Breast epithelium (tissue), 3 donors: ENCODE measurements at regions not wholly inside any gene's neighbourhood (a gene's known extent, or its start where the extent isn't known, plus 50 kb on each side); places are given as distances from the start of the nearest gene placed in this dataset.

Experiments
- POLR2A ChIP-seq: fragments of 450-650 bp; IDR thresholded peaks from one replicate; pipeline ENCODE4 v1.6.1; 2016; ENCODE audit warnings: antibody characterized with exemption, mild to moderate bottlenecking, moderate library complexity
- POLR2AphosphoS5 ChIP-seq, 3 donors: sonication (generic); formaldehyde crosslinking; IDR thresholded peaks; one replicate each; pipeline ENCODE4 v1.6.1; 2017; ENCODE audit warnings: antibody characterized with exemption in 3 of 3
- TF ChIP-seq, protein P1 (sequence below), 3 donors: fragments of 450-650 bp; IDR thresholded peaks; one replicate each; pipeline ENCODE4 v1.5.1; 2016 to 2017; ENCODE audit warnings: antibody characterized with exemption in 3 of 3, mild to moderate bottlenecking in 3 of 3, moderate library complexity in 3 of 3

DNA sequence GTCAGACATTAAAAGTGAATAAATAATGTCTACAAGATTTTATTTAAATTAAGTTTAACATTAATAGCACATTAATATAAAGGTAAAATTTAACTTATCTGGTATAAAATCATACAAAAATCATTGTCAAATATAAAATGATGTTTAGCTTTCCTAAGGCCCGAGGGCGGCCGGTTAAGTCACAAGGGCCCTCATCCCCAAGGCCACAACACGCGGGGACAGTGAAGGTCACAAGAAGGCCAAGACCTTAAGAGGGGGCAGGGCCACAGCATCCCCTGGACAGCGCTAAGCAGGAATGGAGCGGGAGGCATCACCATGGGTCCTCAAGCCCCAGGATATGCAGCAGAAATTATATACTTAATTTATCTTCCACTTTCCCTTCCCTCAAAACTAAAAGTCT lies 62.7 kb upstream of the ZNF85 start:
- TF ChIP-seq POLR2A (no peak), POLR2AphosphoS5 (IDR thresholded peaks at IDR 0.05) (no peak)
- TF ChIP-seq, protein P1, sequence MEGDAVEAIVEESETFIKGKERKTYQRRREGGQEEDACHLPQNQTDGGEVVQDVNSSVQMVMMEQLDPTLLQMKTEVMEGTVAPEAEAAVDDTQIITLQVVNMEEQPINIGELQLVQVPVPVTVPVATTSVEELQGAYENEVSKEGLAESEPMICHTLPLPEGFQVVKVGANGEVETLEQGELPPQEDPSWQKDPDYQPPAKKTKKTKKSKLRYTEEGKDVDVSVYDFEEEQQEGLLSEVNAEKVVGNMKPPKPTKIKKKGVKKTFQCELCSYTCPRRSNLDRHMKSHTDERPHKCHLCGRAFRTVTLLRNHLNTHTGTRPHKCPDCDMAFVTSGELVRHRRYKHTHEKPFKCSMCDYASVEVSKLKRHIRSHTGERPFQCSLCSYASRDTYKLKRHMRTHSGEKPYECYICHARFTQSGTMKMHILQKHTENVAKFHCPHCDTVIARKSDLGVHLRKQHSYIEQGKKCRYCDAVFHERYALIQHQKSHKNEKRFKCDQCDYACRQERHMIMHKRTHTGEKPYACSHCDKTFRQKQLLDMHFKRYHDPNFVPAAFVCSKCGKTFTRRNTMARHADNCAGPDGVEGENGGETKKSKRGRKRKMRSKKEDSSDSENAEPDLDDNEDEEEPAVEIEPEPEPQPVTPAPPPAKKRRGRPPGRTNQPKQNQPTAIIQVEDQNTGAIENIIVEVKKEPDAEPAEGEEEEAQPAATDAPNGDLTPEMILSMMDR (IDR thresholded peaks at IDR 0.05), result no peak
